HUES48 (cell line): ENCODE measurements at regions not wholly inside any gene's neighbourhood (a gene's known extent, or its start where the extent isn't known, plus 50 kb on each side); places are given as distances from the start of the nearest gene placed in this dataset.

Experiments used
- H3K27ac ChIP-seq: one replicate; pipeline ENCODE4 v1.7.0; 2013; ENCODE audit warnings: low read depth, low read length, inconsistent platforms
- H3K27me3 ChIP-seq: 2 replicates; pipeline ENCODE4 v1.6.1; 2013; ENCODE audit warnings: mild to moderate bottlenecking, low read length; ENCODE audit not compliant: control insufficient read depth, insufficient read depth
- H3K36me3 ChIP-seq: 2 replicates; pipeline ENCODE4 v1.6.1; 2013; ENCODE audit warnings: low read length; ENCODE audit not compliant: control insufficient read depth, insufficient read depth
- H3K4me1 ChIP-seq: 2 replicates; pipeline ENCODE4 v1.6.1; 2013; ENCODE audit warnings: mild to moderate bottlenecking, low read length; ENCODE audit not compliant: control insufficient read depth, insufficient read depth
- H3K4me3 ChIP-seq: 2 replicates; pipeline ENCODE4 v1.5.1; 2013; ENCODE audit warnings: mild to moderate bottlenecking, low read depth, low read length
- H3K9ac ChIP-seq: 2 replicates; pipeline ENCODE4 v1.6.1; 2013; ENCODE audit warnings: mild to moderate bottlenecking, low read depth, low read length, moderate library complexity
- H3K9me3 ChIP-seq: 2 replicates; pipeline ENCODE4 v1.6.1; 2013; ENCODE audit warnings: low read length; ENCODE audit not compliant: control insufficient read depth, insufficient read depth

DNA sequence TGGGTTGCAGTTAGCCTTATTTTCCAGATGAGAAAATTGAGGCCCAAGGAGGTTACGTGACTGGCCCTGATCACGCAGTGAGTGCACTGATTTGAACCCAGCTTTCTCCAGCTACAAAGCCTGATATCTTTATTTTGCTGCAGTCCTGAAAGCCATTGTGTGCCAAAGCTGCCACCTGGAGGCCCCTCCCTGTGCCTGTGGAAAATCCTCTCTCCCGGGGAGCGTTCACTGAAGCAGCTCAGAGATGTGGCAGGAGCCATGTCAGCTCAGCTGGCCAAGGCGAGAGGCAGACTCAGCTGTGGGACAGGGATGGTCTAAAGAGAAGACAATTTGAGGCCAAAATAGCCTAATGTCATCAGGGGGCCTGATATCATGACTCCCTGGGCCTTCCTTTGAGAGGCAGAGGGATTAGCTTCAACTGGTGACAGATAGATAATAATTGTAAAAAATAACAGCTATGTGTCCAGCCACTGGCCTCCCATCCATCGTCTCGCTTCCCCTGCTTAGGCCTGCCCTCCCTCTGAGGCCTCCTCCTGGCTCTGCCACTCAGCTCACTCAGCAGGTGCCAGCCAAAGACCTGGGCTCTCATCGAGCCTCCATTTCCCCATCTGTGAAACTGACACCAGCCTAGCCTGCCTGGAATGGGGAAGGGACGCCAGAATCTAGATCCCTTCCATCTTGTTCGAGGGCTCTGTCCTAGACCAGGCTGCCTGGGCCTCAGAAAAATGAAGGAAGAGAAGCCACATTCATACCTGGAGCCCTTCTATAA lies 74.3 kb upstream of the GGTA1 start:
- 0 out of 2 replicates have a peak, but pooled peaks cover 3% of the 10 kb centered on the region for H3K27me3 ChIP-seq
- no peak overlapping the region for H3K4me3 ChIP-seq
- H3K9me3 ChIP-seq = no peaks in the 10 kb centered on the region
- H3K36me3 ChIP-seq = no peaks in the 10 kb centered on the region
- no peaks in the 10 kb centered on the region; the same call in 1 of the 2 replicates for H3K4me1 ChIP-seq
- no peak overlapping the region for H3K9ac ChIP-seq
- H3K27ac ChIP-seq = no peak overlapping the region

DNA sequence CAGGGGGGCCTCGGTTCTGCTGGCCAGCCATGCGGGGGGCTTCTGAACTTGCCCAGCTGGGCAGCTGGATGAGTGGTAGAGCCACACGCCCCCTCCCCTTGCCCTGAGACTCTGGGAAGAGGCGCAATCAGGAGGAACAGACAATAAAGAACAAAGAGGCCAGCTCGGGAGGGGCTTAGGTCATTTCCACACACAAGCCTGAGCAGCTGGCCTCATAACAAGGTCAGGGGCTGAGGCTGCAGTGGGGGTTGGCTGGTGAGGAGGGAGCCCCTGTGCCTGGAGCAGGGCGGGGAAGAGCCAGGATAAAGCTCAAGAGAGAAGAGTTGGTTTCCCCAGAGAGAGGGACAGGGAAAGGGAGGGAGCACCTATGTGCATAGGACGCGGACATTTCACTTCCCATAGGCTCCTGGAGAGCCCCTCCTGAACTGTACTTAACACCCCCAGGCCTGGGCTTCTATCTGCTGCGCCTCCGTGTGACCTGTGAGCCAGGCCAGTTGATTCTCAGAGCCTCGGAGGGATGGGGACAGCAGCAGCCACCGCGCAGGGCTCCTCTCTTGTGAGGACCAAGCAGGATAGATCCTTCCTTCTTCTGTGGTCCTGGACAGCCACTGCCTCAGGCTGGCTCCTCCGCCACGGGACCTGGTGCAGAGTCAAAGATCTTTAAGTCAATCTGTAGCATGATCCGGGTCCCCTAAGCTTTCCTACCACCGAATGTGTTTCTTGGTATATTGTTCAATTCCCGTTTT lies 75.3 kb upstream of the GGTA1 start:
- H3K36me3 ChIP-seq = no peaks in the 10 kb centered on the region
- H3K4me1 ChIP-seq = no peaks in the 10 kb centered on the region; the same call in 1 of the 2 replicates
- H3K9ac ChIP-seq = no peak overlapping the region
- no peak overlapping the region for H3K4me3 ChIP-seq
- H3K27ac ChIP-seq = no peak overlapping the region
- H3K9me3 ChIP-seq = no peaks in the 10 kb centered on the region
- 0 out of 2 replicates have a peak, but pooled peaks cover 3% of the 10 kb centered on the region for H3K27me3 ChIP-seq

DNA sequence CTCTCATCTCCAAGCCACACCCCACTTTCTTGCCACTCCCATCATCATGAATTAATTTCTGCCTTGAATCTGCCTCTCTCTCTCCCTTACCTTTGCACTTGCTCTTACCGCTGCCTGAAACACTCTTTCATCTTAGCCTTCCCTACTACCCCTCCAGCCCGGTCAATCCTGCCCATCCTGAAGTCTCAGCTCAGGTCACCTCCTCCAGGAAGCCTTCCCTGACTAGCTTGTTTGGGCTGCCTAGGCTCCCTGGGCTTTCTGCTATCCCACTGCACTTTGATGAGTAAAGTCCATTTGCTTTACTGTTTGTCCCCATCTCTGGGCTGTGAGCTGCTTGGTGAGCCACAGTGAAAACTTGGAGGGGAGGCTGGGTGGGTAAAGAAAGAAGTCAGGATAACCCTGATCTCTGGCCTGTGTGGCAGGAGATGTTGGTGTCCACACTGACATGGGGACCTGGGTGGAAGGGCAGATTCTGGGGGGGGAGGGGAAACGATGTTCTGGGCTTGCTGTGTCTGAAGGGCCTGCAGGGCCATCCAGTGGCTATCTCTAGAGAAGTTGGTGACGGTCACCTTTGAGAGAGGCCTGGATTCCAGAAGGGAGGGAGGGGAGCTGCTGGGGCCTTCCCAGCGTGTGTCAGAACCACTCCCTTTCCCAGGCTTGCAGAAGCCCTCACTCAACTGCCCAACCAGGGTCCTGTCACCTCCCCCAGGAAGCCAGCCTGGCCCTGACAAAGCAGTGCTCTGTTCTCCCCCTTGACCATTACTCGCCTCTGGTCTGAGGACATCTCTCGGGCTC lies 75.0 kb upstream of the DAB2IP start:
- Histone ChIP-seq H3K27me3 (0 out of 2 replicates have a peak, but pooled peaks cover 3% of the 10 kb centered on the region), H3K9me3 (no peaks in the 10 kb centered on the region), H3K4me3 (no peak overlapping the region), H3K27ac (no peak overlapping the region), H3K36me3 (no peaks in the 10 kb centered on the region), H3K9ac (no peak overlapping the region), H3K4me1 (peaks cover 2% of the 10 kb centered on the region; the same call in 1 of the 2 replicates)

DNA sequence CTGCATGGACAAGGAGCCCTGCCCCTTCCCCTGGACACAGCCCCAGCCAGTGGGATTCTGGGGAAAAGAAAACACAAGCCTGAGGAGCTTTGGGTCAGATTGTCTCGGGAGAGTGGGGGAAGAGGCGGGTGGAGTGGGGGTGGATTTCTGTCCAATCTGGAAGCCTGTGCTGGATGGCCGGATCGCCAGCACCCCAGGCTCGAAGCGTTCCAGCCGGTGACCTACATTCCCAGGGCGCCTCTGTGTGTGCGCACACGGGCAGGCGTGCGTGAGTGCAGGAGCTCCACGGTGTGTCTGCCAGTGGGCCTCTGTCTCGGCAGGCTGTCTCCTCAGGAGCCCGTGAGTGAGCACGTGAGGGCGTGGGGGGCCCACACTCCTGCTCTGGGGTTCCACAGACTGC lies 74.3 kb upstream of the DAB2IP start:
- H3K36me3 ChIP-seq = no peaks in the 10 kb centered on the region
- no peak overlapping the region for H3K4me3 ChIP-seq
- no peak overlapping the region for H3K27ac ChIP-seq
- no peak overlapping the region for H3K9ac ChIP-seq
- no peaks in the 10 kb centered on the region for H3K9me3 ChIP-seq
- peaks cover 8% of the 10 kb centered on the region for H3K4me1 ChIP-seq
- peaks cover 3% of the 10 kb centered on the region; the same call in 1 of the 2 replicates for H3K27me3 ChIP-seq

DNA sequence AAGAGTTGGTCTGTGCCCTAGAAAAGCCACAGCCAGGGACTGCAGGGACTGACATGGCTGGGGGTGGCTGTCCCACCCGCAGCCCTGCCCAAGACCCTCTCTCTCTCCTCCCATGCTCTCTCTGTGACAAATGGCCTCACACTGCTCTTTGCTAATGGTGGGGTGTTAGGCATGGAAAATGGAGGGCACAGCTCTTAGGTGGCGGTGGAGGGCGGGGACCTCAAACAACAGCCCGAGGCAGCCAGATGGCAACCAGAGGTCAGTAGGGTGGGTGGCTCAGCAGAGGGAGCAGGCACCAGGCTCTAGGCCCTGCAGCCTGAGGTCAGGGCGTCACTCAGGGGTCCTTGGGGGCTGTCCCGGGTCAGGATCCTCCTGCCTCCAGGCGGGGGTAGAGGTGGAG lies 73.9 kb upstream of the DAB2IP start:
- Histone ChIP-seq H3K9ac (no peak overlapping the region), H3K4me1 (peaks cover 12% of the 10 kb centered on the region), H3K9me3 (no peaks in the 10 kb centered on the region), H3K36me3 (no peaks in the 10 kb centered on the region), H3K4me3 (no peak overlapping the region), H3K27ac (no peak overlapping the region), H3K27me3 (peaks cover 3% of the 10 kb centered on the region; the same call in 1 of the 2 replicates)

DNA sequence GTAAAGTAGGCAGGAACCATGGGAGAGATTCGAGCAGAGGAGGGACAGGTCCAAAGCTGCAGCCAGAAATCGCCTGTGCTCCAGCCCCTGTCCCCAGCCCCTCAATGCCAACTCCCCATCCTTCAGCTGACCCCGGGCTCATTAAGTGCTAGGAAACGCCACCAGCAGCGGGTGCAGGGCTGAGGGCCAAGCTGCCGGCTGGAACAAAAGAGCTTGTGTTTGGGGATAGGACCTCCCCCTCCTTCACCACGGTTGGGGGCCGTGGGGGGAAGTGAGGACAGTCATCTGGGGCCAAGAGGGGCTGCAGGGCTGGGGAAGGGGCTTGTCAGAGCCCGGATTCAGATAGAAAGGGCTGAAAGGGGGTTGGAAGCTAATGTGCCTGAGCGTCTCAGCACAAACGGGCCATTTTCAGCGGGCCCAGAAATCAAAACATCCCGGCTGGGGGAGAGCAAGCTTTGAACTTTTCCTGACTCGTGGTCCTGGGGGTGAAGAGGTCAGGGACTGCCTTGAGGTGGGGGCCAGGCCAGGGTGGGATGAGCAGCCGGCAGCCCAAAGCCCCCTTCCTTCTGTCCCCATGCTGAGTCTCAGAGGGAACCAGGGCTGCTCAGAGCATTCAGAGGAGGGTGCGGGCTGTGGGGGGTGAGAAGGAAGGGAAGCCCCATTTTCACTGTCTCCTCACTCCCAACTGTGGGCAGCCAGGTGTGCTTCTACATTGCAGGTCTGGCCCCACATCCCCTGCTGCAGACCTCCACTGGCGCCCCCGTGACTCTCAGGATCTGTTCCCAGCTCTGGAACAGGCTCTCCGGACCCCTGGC lies 69.4 kb upstream of the DAB2IP start:
- H3K27ac ChIP-seq = no peak overlapping the region
- H3K27me3 ChIP-seq = no peaks in the 10 kb centered on the region; the same call in 1 of the 2 replicates
- H3K36me3 ChIP-seq = no peaks in the 10 kb centered on the region
- H3K9me3 ChIP-seq = no peaks in the 10 kb centered on the region
- no peak overlapping the region for H3K4me3 ChIP-seq
- H3K9ac ChIP-seq = no peak overlapping the region
- H3K4me1 ChIP-seq = peaks cover 16% of the 10 kb centered on the region

DNA sequence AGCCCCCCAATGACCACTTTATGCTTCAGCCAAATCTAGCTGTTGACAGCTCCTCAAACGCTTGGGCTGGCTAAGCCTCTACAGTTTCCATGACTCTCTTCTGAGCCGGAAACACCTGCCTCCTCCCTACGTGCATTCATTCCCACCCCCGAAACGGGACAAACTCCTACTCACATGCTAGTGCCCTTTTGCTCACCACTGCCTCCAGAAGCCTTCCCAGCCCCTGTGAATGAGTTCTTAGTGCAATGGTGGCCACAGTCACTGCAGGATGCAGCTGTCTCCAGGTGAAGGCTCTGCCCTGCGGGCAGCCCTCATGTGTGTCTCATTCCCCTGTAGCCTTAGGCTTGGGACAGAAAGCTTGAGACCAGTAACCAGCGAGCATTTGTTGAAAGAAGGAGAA lies 68.8 kb upstream of the DAB2IP start:
- no peaks in the 10 kb centered on the region; the same call in 1 of the 2 replicates for H3K27me3 ChIP-seq
- peaks cover 16% of the 10 kb centered on the region for H3K4me1 ChIP-seq
- H3K27ac ChIP-seq = no peak overlapping the region
- H3K36me3 ChIP-seq = no peaks in the 10 kb centered on the region
- H3K4me3 ChIP-seq = no peak overlapping the region
- H3K9ac ChIP-seq = no peak overlapping the region
- H3K9me3 ChIP-seq = no peaks in the 10 kb centered on the region

DNA sequence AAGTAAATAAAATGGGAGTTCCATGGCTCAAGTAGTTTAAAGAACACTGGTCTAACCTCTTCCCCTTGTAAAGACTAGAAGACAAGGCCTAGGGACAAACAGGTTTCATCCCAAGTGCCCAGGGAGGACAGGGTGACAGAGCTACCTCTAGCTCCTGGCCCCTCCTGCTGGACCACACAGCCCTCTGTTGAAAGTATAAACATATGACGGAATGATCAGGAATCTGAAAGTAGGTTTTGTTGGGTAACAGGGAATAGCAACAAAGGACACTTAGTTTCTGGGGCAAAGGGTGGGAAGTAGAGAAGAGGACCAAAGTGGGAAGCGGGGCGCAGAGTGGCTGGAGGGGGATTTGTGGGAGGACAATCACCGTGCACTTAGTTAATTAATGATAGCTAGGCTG lies 67.0 kb upstream of the DAB2IP start:
- Histone ChIP-seq H3K27me3 (peaks cover 4% of the 10 kb centered on the region; the same call in 1 of the 2 replicates), H3K9ac (no peak overlapping the region), H3K9me3 (no peaks in the 10 kb centered on the region), H3K4me3 (no peak overlapping the region), H3K36me3 (no peaks in the 10 kb centered on the region), H3K27ac (no peak overlapping the region), H3K4me1 (peaks cover 16% of the 10 kb centered on the region)

DNA sequence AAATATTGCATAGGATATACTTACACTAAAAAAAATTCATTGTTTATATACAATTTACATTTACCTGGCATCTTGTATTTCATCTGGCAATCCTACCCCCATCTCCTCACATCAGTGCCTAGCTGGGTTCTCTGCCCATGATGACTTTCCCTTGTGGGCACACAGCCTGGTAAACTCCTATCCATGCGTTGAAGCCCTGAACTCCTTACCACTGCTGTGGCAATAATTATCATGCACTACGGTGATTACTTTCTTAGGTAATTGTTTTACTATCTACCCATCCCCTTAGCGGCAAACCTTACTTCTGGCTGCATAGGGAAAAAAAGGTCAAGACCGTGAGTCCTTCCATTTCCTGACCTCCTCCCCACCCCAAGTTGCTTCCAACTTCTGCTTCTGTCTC lies 63.6 kb upstream of the DAB2IP start:
- Histone ChIP-seq H3K9me3 (no peaks in the 10 kb centered on the region), H3K4me3 (no peak overlapping the region), H3K9ac (no peak overlapping the region), H3K27me3 (0 out of 2 replicates have a peak, but pooled peaks cover 4% of the 10 kb centered on the region), H3K36me3 (no peaks in the 10 kb centered on the region), H3K27ac (no peak overlapping the region), H3K4me1 (peaks cover under 1% of the 10 kb centered on the region; the same call in 1 of the 2 replicates)

DNA sequence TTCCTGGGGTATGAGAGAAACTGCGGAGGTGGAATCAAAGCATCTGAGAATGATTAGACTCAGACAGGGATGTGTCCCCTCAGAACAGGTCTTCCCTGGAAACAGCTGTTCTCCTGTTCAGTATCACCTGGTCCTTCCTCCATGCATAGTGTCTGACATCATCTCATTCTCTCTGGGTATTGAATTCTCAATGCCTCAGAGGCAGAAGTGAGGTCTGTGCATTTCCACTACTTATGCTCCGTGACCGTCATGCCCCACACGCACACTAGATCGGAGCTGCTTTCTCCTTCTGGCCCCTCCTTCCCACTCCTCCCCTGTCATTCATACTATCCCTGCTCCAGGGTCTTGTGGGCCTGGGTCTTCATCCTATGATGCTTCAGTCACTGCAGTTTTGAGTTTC lies 61.4 kb upstream of the DAB2IP start:
- Histone ChIP-seq H3K9ac (no peak overlapping the region), H3K4me3 (no peak overlapping the region), H3K27me3 (0 out of 2 replicates have a peak, but pooled peaks cover 4% of the 10 kb centered on the region), H3K36me3 (no peaks in the 10 kb centered on the region), H3K27ac (no peak overlapping the region), H3K4me1 (no peaks in the 10 kb centered on the region; the same call in 1 of the 2 replicates), H3K9me3 (no peaks in the 10 kb centered on the region)
